ENCODE measurements at regions not wholly inside any gene's neighbourhood (a gene's known extent, or its start where the extent isn't known, plus 50 kb on each side); places are given as distances from the start of the nearest gene placed in this dataset.

DNA sequence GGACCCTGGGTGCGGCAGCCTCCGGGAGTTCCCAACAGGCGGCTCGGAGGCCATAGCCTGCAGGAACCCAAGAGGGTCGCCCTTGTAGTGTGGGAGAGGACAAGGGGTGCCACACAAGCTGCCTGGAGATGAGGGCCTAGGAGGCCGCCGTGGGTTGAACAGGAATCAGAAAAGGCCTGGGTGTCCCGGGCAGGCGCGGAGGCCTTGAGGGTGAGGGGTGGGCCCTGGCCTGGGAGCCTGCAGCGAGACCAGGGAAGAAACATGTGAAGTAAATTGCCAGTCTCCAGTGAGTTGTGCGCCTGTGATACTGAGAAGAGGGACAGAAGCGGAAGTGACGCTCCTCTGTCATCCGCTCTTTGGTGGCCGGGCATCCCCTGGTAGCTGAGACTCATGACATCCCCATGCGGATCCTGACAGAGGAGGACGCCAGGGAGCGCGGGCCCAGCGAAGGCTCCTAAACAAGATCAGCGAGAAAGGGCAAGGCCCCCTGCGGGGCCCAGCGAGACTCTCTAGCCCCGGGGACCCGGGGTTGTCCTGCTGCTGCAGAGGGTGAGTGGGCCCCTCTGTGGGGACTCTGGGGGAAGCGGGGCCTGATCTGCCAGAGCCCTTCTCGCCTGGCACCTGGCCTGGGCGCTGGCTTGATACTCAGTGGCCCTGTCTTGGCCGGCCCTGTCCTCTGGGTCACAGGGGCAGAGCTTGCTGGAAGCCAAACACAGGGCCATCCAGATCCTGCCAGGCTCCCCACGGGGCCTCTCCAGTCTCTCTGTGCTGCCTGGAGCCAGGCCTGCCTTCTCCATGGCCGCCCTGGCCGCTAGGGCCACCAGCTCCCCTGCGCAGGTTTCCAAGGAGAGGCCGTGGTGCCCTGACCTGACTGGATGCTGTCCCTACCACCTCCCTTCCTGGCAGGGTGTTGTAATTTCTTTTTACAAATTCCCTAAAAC, 788.4 kb downstream of the TLE4 start:
- TF ChIP-seq FOXP2 (optimal IDR thresholded peaks at IDR 0.05; ENCODE audit: control extremely low read depth, extremely low read length, insufficient read depth) (no peak), EZH2 (IDR thresholded peaks at IDR 0.05) (no peak), POLR2AphosphoS5 (IDR thresholded peaks at IDR 0.05; ENCODE audit: borderline replicate concordance, low read depth, low read length) (no peak)
- Histone ChIP-seq H3K27ac (no peak overlapping the region), H3K4me3 (no peak overlapping the region), H3K36me3 (ENCODE audit: insufficient read depth, low read length) (no peaks in the 10 kb centered on the region), H3K9ac (ENCODE audit: insufficient read length) (no peak overlapping the region), H3K9me3 (ENCODE audit: low read depth, low read length) (no peaks in the 10 kb centered on the region)
- DNase-seq (ENCODE audit: low read depth, low spot score), result no peak

DNA sequence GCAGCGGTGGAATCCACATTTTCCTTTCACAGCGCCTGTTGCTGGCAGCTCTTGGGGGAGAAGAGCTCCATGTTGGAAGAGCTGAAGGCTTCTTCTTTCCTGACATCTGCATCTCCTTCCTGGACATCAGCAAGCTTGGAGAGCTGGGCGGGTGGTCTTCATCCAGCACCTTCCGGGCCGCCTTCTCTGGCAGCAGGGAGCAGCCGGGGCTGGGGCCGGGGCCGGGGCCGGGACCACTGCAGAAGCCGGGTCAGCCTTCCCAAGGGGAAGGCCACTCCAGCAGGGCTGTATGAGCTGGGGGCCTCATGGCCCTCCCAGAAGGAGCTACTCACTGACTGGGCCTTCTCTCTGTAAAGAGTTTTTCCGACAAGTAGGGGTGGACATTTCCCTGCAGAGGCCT, 787.5 kb downstream of the TLE4 start:
- Histone ChIP-seq H3K9me3 (ENCODE audit: low read depth, low read length) (no peaks in the 10 kb centered on the region), H3K4me3 (no peak overlapping the region), H3K9ac (ENCODE audit: insufficient read length) (no peak overlapping the region), H3K27ac (no peak overlapping the region), H3K36me3 (ENCODE audit: insufficient read depth, low read length) (no peaks in the 10 kb centered on the region)
- DNase-seq (ENCODE audit: low read depth, low spot score), result no peak
- TF ChIP-seq FOXP2 (optimal IDR thresholded peaks at IDR 0.05; ENCODE audit: control extremely low read depth, extremely low read length, insufficient read depth) (no peak), EZH2 (IDR thresholded peaks at IDR 0.05) (no peak), POLR2AphosphoS5 (IDR thresholded peaks at IDR 0.05; ENCODE audit: borderline replicate concordance, low read depth, low read length) (no peak)

DNA sequence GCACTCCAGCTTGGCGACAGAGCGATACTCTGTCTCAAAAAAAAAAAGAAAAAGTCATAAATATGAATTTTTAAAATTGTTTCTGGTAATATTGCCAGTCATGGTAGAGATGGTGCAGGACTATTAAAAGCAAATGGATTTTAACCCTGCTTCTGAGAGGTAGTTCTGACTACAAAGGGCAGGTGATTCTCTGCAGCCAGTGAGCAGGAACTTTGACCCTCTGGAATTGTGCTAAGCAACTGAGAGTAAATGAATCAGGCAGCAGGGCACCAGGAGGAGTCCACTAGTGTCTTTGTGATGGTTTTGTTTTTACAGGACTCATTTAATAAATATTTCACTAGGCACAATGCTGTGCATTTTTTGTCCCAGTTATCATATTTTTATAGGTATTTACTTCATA, 781.2 kb downstream of the TLE4 start:
- no peak overlapping the region for H3K27ac ChIP-seq
- H3K36me3 ChIP-seq (ENCODE audit: insufficient read depth, low read length), result no peaks in the 10 kb centered on the region
- H3K9me3 ChIP-seq (ENCODE audit: low read depth, low read length), result no peaks in the 10 kb centered on the region
- no peak overlapping the region for H3K4me3 ChIP-seq
- TF ChIP-seq FOXP2 (optimal IDR thresholded peaks at IDR 0.05; ENCODE audit: control extremely low read depth, extremely low read length, insufficient read depth) (no peak), EZH2 (IDR thresholded peaks at IDR 0.05) (no peak), POLR2AphosphoS5 (IDR thresholded peaks at IDR 0.05; ENCODE audit: borderline replicate concordance, low read depth, low read length) (no peak)
- DNase-seq (ENCODE audit: low read depth, low spot score), result no peak
- no peak overlapping the region for H3K9ac ChIP-seq (ENCODE audit: insufficient read length)

DNA sequence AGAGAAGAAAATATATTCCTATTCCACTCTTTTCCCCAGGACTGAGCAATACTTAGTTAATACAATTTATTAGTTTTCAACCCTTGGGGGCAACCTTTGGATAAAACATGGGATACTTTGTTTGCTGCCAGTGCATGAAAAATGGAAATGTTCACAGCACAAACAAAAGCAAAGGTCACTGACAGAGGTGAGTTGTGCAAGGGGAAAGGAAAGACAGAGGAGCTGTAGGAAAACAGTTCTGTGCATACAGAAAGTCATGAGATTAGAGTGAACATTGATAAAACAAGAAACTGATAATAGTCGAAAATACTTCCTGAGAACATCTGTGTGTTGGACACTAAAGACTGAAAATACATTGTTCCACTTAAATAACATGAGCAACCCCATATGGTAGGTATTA, 779.8 kb downstream of the TLE4 start:
- H3K36me3 ChIP-seq (ENCODE audit: insufficient read depth, low read length), result no peaks in the 10 kb centered on the region
- no peak for DNase-seq (ENCODE audit: low read depth, low spot score)
- no peaks in the 10 kb centered on the region for H3K9me3 ChIP-seq (ENCODE audit: low read depth, low read length)
- no peak overlapping the region for H3K27ac ChIP-seq
- no peak overlapping the region for H3K4me3 ChIP-seq
- H3K9ac ChIP-seq (ENCODE audit: insufficient read length), result no peak overlapping the region
- TF ChIP-seq FOXP2 (optimal IDR thresholded peaks at IDR 0.05; ENCODE audit: control extremely low read depth, extremely low read length, insufficient read depth), result no peak
- TF ChIP-seq EZH2 (IDR thresholded peaks at IDR 0.05), result no peak
- TF ChIP-seq POLR2AphosphoS5 (IDR thresholded peaks at IDR 0.05; ENCODE audit: borderline replicate concordance, low read depth, low read length), result no peak

DNA sequence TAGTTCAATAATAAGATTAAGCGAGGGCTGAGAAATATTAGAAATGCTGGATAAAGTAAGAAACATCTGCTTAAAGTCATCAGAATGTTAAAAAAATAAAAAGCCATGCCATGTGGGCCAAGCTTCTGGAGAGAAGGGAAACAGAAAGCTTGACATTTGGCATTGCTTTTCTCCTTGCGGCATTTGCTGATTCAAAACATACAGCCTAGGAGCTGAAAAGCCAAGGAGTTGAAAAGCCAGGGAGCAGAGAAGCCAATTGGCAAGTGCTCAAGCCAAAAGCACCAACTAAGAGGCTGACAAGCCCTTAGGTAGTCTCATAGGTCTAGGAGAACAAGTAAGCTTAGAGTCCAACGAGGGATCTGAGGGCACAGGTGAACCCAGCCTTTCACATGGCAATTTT, 754.3 kb downstream of the TLE4 start:
- DNase-seq (ENCODE audit: low read depth, low spot score), result no peak
- no peaks in the 10 kb centered on the region for H3K9me3 ChIP-seq (ENCODE audit: low read depth, low read length)
- TF ChIP-seq FOXP2 (optimal IDR thresholded peaks at IDR 0.05; ENCODE audit: control extremely low read depth, extremely low read length, insufficient read depth) (no peak), EZH2 (IDR thresholded peaks at IDR 0.05) (no peak), POLR2AphosphoS5 (IDR thresholded peaks at IDR 0.05; ENCODE audit: borderline replicate concordance, low read depth, low read length) (no peak)
- no peak overlapping the region for H3K4me3 ChIP-seq
- no peak overlapping the region for H3K27ac ChIP-seq
- H3K36me3 ChIP-seq (ENCODE audit: insufficient read depth, low read length), result no peaks in the 10 kb centered on the region
- H3K9ac ChIP-seq (ENCODE audit: insufficient read length), result no peak overlapping the region

DNA sequence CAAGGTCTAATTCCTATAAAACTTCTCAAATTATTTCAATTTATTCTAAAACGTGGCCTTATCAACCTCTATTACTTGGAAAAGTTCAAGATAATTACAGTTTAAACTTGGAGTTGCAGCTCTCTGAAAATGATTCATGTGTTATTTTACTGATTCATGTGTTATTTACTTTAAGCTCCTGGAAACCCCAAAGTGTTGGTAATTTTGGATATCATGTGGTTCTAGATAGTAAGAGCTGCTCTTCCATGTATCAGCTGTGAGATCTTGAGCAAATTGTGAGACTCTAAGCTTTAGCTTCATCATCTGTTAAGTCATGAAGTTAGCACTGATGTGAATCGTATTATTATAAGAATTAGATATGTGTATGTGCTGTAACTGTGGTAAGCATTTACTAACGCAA, 749.2 kb downstream of the TLE4 start:
- no peaks in the 10 kb centered on the region for H3K36me3 ChIP-seq (ENCODE audit: insufficient read depth, low read length)
- DNase-seq (ENCODE audit: low read depth, low spot score), result no peak
- H3K27ac ChIP-seq, result no peak overlapping the region

DNA sequence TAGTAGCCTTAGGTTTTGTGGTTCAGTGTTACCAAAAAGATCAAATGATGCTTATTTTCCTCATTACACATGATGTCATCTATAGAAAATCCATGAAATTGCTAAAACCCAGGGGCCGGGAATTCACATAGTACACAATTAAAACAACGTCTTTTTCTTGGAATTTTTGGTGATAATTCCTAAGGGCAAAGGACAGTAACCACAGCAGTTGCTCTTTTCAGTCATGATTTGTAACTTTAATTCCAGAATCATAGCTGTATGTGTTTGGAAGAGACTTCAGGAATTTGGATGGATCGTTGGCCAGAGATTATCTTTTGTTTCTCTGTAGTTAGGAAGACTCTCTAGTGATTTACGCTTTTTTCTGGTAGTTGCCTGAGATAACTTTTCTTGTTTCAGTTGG, 748.7 kb downstream of the TLE4 start:
- Histone ChIP-seq H3K27ac (no peak overlapping the region), H3K9ac (ENCODE audit: insufficient read length) (no peak overlapping the region), H3K36me3 (ENCODE audit: insufficient read depth, low read length) (no peaks in the 10 kb centered on the region), H3K4me3 (no peak overlapping the region), H3K9me3 (ENCODE audit: low read depth, low read length) (no peaks in the 10 kb centered on the region)
- no peak for DNase-seq (ENCODE audit: low read depth, low spot score)
- TF ChIP-seq POLR2AphosphoS5 (IDR thresholded peaks at IDR 0.05; ENCODE audit: borderline replicate concordance, low read depth, low read length) (no peak), EZH2 (IDR thresholded peaks at IDR 0.05) (no peak), FOXP2 (optimal IDR thresholded peaks at IDR 0.05; ENCODE audit: control extremely low read depth, extremely low read length, insufficient read depth) (no peak)

More for the DNA sequence above, 749.2 kb downstream of the TLE4 start:
- Histone ChIP-seq H3K9me3 (ENCODE audit: low read depth, low read length) (no peaks in the 10 kb centered on the region), H3K9ac (ENCODE audit: insufficient read length) (no peak overlapping the region), H3K4me3 (no peak overlapping the region)
- no peak for TF ChIP-seq FOXP2 (optimal IDR thresholded peaks at IDR 0.05; ENCODE audit: control extremely low read depth, extremely low read length, insufficient read depth)
- no peak for TF ChIP-seq EZH2 (IDR thresholded peaks at IDR 0.05)
- TF ChIP-seq POLR2AphosphoS5 (IDR thresholded peaks at IDR 0.05; ENCODE audit: borderline replicate concordance, low read depth, low read length), result no peak

DNA sequence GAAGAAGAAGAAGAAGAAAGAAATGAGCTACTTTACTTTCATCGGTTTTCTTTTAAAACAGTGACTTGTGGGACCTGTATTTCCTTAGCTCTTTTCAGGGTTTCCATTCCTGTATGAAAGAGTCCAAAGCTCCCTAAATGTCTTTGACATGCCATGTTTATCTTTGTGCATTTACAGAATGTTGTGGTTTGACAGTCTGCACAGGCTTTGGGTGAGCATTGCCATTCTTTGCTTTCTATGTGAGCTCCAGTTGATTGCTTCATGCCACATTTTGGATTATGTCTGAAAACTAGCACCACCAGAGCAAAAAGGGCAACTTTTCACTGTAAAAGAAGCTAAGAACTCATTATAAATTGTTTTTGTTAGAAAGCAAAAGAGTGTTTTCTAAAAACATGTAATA, 733.4 kb downstream of the TLE4 start:
- Histone ChIP-seq H3K36me3 (ENCODE audit: insufficient read depth, low read length) (no peaks in the 10 kb centered on the region), H3K4me3 (no peak overlapping the region), H3K9ac (ENCODE audit: insufficient read length) (no peak overlapping the region), H3K27ac (no peak overlapping the region), H3K9me3 (ENCODE audit: low read depth, low read length) (no peaks in the 10 kb centered on the region)
- no peak for DNase-seq (ENCODE audit: low read depth, low spot score)
- TF ChIP-seq EZH2 (IDR thresholded peaks at IDR 0.05) (no peak), FOXP2 (optimal IDR thresholded peaks at IDR 0.05; ENCODE audit: control extremely low read depth, extremely low read length, insufficient read depth) (no peak), POLR2AphosphoS5 (IDR thresholded peaks at IDR 0.05; ENCODE audit: borderline replicate concordance, low read depth, low read length) (no peak)
